ENCODE measurements at regions not wholly inside any gene's neighbourhood (a gene's known extent, or its start where the extent isn't known, plus 50 kb on each side); places are given as distances from the start of the nearest gene placed in this dataset.

DNA sequence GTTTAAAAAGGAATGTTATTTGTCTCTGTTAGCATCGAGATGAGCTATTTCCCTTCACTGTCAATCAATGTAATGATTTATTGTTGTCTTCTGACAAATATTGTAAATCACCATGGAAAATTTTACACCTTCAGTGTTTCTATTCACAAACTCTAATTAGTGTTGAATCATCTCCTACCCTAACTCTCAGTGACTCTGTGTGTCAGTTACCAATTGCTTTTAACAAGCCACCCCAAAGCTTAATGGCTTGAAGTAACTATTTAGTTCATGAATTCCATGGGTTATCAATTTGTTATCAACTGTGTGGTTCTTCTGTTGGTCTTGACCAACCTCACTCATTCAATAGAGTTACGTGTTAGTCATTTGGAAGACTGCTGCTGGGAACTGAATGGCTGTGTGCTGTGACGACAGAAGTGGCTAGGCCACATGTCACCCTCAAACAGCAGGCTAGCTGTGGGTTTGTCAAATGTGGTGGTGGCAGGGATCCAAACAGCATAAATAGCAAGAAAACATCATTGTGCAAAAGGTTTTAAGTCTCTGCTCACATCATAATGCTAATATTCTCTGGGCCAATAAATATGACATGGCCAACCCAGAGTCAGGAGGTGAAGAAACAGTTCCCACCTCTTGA, 910.8 kb upstream of the CDH2 start (continued):
- TF ChIP-seq ZNF521 (tag by site-specific recombination; IDR thresholded peaks at IDR 0.05) = no peak
- no peak for TF ChIP-seq KLF8 (tag by site-specific recombination; IDR thresholded peaks at IDR 0.05)
- TF ChIP-seq ZBTB11 (tag by site-specific recombination; conservative IDR thresholded peaks at IDR 0.05; ENCODE audit: low read depth) = no peak
- no peak for TF ChIP-seq ZNF274 (IDR thresholded peaks at IDR 0.05; ENCODE audit: low read length)
- TF ChIP-seq ZNF274 (tag by site-specific recombination; IDR thresholded peaks at IDR 0.05; ENCODE audit: borderline replicate concordance) = no peak
- no peak for TF ChIP-seq ZNF777 (tag by site-specific recombination; IDR thresholded peaks at IDR 0.05; ENCODE audit: borderline replicate concordance)
- TF ChIP-seq ZNF548 (tag by site-specific recombination; IDR thresholded peaks at IDR 0.05) = no peak
- TF ChIP-seq ZNF16 (tag by site-specific recombination; IDR thresholded peaks at IDR 0.05; ENCODE audit: low read depth) = no peak

- no peaks in the 10 kb centered on the region for H3K9me3 ChIP-seq (ENCODE audit: control insufficient read depth, insufficient read depth, low read depth, low read length)
- no peak overlapping the region for H3K27ac ChIP-seq (ENCODE audit: extremely low read depth, low read depth, low read length)
- no peak for TF ChIP-seq ZNF571 (tag by site-specific recombination; IDR thresholded peaks at IDR 0.05)
- no peak for TF ChIP-seq ZNF677 (tag by site-specific recombination; IDR thresholded peaks at IDR 0.05)
- TF ChIP-seq REPIN1 (tag by site-specific recombination; IDR thresholded peaks at IDR 0.05; ENCODE audit: low read depth) = no peak
- TF ChIP-seq, protein P1, sequence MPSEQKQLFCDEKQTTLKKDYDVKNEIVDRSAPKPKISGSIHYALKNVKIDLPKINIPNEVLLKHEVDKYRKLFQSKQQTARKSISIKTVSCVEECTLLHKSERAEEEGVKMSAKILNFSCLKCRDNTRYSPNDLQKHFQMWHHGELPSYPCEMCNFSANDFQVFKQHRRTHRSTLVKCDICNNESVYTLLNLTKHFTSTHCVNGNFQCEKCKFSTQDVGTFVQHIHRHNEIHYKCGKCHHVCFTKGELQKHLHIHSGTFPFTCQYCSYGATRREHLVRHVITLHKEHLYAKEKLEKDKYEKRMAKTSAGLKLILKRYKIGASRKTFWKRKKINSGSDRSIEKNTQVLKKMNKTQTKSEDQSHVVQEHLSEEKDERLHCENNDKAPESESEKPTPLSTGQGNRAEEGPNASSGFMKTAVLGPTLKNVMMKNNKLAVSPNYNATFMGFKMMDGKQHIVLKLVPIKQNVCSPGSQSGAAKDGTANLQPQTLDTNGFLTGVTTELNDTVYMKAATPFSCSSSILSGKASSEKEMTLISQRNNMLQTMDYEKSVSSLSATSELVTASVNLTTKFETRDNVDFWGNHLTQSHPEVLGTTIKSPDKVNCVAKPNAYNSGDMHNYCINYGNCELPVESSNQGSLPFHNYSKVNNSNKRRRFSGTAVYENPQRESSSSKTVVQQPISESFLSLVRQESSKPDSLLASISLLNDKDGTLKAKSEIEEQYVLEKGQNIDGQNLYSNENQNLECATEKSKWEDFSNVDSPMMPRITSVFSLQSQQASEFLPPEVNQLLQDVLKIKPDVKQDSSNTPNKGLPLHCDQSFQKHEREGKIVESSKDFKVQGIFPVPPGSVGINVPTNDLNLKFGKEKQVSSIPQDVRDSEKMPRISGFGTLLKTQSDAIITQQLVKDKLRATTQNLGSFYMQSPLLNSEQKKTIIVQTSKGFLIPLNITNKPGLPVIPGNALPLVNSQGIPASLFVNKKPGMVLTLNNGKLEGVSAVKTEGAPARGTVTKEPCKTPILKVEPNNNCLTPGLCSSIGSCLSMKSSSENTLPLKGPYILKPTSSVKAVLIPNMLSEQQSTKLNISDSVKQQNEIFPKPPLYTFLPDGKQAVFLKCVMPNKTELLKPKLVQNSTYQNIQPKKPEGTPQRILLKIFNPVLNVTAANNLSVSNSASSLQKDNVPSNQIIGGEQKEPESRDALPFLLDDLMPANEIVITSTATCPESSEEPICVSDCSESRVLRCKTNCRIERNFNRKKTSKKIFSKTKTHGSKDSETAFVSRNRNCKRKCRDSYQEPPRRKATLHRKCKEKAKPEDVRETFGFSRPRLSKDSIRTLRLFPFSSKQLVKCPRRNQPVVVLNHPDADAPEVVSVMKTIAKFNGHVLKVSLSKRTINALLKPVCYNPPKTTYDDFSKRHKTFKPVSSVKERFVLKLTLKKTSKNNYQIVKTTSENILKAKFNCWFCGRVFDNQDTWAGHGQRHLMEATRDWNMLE (tag by site-specific recombination; conservative IDR thresholded peaks at IDR 0.05; ENCODE audit: low read depth) = no peak
- TF ChIP-seq KLF1 (tag by site-specific recombination; IDR thresholded peaks at IDR 0.05) = no peak
- no peak for TF ChIP-seq ZNF555 (tag by site-specific recombination; conservative IDR thresholded peaks at IDR 0.05)
- CTCF ChIA-PET = no interaction called here
- no peaks in the 10 kb centered on the region for H3K36me3 ChIP-seq (ENCODE audit: control insufficient read depth in 2 of 2, insufficient read depth in 1 of 2, low read length in 2 of 2)
- H3K4me1 ChIP-seq (ENCODE audit: control insufficient read depth, insufficient read depth, low read length) = no peaks in the 10 kb centered on the region
- POLR2A ChIA-PET = no interaction called here
- H3K4me3 ChIP-seq (ENCODE audit: low read depth, low read length) = no peak overlapping the region
Observed at GRCh38 chr18:29084120-29084519, 907.2 kb upstream of the CDH2 start.

GRCh38 chr18:29083545-29083944, 906.6 kb upstream of the CDH2 start:
- CTCF ChIA-PET = interaction anchor here (0.6 kb wide), 2 partner anchors 38 to 1579 kb away, joined by 3 read pairs; no protein-coding TSS in a partner anchor
- no peak for TF ChIP-seq MEIS1 (CRISPR knock-in tag; IDR thresholded peaks at IDR 0.05; ENCODE audit: borderline replicate concordance)
- Histone ChIP-seq H3K27ac (ENCODE audit: extremely low read depth, low read depth, low read length) (no peak overlapping the region), H3K4me3 (ENCODE audit: low read depth, low read length) (no peak overlapping the region), H3K9me3 (ENCODE audit: control insufficient read depth, insufficient read depth, low read depth, low read length) (no peaks in the 10 kb centered on the region), H3K36me3 (ENCODE audit: control insufficient read depth in 2 of 2, insufficient read depth in 1 of 2, low read length in 2 of 2) (no peaks in the 10 kb centered on the region), H3K4me1 (ENCODE audit: control insufficient read depth, insufficient read depth, low read length) (no peaks in the 10 kb centered on the region)
- POLR2A ChIA-PET = no interaction called here
